Stimulated activated CD4-positive, alpha-beta T cell treated with anti-CD3 and anti-CD28 coated beads, Interleukin-15, amount 100 ng/mL, for 1 hour (primary cell): ENCODE measurements at regions not wholly inside any gene's neighbourhood (a gene's known extent, or its start where the extent isn't known, plus 50 kb on each side); places are given as distances from the start of the nearest gene placed in this dataset.
"Not testable (repeated sequence)": the region's sequence is repeated elsewhere in the genome, so short reads cannot be mapped to it uniquely, and the experiment has no call there.

ENCODE experiments used
- DNase-seq, 2 donors: peaks; one replicate each; pipeline ENCODE4 v3.0.0-alpha.2; 2020; ENCODE audit warnings: low read depth in 1 of 2, low spot score in 1 of 2

- DNase-seq, result no peak
These were observed 1677.7 kb downstream of the SUCLG1 start for GRCh38 chr2:82781176-82781915.

DNA sequence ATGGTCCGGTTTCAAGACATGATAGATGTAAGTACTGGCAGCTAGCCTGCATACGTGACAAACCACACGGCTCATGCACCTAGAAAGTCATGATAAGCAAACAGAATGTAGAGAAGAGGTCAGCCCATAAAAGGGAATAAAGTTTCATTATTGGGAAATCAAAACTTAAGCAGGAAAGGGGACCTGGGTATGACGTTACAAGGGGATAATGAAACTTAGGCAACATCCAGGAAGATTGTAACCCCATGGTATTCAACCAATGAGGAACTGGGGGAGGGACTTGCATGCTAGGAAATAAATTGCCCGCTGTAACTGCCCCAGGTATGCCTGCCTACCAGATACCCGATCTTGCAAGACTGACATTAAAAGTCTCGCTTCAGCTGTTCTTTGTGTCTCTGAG, 1679.0 kb downstream of the SUCLG1 start:
- no peak for DNase-seq

DNA sequence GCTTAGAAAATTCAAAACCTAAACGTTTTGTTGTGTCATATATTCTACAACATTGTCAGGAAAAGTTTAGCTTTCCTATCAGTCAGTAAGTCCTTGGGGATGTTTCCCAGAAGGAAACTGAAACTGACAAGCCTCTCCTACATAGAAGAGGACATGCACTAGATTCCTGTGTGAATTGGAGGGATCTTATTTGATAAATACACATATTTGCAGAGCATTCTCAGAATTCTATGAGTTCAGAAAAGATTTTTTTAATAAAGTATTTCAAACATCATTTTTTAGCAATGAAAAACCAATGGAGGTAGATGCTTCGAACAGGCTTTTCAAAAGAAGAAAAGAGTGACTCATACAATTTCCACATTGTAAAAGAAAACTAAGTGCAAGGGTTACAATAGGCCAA, 1706.7 kb downstream of the SUCLG1 start:
- DNase-seq, result no peak

DNA sequence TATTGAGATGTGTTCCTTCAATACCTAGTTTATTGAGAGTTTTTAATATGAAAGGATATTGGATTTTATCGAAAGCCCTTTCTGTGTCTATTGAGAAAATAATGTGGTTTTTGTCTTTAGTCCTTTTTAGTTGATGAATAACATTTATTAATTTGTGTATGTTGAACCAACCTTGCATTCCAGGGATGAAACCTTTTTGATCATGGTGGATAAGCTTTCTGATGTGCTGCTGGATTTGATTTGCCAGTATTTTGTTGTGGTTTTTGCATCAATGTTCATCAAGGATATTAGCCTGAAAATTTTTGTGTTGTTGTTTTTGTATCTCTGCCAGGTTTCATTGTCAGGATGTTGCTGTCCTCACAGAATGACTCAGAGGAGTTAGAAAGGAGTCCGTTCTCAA, 1710.4 kb downstream of the SUCLG1 start:
- DNase-seq, result no peak

GRCh38 chr2:82740527-82740926, 1718.6 kb downstream of the SUCLG1 start:
- no peak for DNase-seq

DNA sequence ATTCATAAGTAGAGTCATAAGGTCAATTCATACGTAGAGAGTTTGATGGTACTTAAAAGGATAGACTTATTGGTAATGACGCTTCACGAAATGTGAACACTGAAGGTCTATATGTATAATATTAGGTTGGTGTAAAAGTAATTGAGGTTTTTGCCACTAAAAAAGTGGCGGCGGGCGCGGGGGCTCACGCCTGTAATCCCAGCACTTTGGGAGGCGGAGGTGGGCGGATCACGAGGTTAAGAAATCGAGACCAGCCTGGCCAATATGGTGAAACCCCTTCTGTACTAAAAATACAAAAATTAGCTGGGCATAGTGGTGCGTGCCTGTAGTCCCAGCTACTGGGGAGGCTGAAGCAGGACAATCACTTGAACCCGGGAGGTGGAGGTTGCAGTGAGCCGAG, 1721.1 kb downstream of the SUCLG1 start:
- not testable (repeated sequence) for DNase-seq

DNA sequence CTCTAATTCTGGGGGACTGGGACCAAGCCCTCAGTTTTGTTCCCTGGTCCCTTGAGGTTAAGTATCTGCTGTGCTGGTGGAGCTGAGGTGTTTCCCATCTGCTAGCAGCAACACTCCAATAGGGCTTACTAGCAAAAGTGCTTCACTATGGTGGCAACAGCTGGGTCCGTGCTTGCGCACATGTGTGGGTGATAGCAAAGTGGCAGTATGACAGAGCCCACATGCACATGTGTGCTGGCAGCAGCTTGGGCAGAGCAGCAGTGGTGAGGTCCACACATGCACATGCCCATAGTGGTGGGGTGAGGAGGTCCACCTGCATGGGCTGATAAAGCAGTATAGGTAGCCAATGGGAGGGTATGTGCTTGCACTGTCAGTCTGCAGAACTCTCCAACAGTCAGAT, 1723.7 kb downstream of the SUCLG1 start:
- no peak for DNase-seq

GRCh38 chr2:82731824-82732223, 1727.3 kb downstream of the SUCLG1 start:
- no peak for DNase-seq

DNA sequence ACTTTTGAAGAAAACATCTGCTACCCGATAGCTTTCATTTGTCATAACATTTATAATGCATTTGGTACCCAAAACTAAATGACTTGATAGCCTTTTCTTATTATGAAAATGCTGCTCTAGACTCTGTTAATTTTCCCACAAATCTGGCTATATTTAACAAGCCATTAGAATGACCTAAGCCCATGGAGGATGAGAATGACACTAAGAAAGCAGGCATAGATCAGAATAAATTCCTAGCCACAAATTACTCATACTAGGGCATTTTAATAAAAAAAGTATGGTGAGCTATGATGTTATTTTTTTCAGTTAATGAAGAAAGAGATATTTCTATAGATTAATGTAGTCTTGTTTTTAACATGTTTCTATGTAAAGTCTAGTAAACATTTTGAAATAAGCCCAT, 1728.3 kb downstream of the SUCLG1 start:
- DNase-seq, result no peak

GRCh38 chr2:82728090-82728489, 1731.0 kb downstream of the SUCLG1 start:
- no peak for DNase-seq

- DNase-seq, result no peak
These were observed 1750.4 kb downstream of the SUCLG1 start for GRCh38 chr2:82708681-82709080.

GRCh38 chr2:82697231-82697630, 1761.8 kb downstream of the SUCLG1 start:
- no peak for DNase-seq

- DNase-seq, result no peak
These were observed 1764.6 kb downstream of the SUCLG1 start for GRCh38 chr2:82694431-82694830.

DNA sequence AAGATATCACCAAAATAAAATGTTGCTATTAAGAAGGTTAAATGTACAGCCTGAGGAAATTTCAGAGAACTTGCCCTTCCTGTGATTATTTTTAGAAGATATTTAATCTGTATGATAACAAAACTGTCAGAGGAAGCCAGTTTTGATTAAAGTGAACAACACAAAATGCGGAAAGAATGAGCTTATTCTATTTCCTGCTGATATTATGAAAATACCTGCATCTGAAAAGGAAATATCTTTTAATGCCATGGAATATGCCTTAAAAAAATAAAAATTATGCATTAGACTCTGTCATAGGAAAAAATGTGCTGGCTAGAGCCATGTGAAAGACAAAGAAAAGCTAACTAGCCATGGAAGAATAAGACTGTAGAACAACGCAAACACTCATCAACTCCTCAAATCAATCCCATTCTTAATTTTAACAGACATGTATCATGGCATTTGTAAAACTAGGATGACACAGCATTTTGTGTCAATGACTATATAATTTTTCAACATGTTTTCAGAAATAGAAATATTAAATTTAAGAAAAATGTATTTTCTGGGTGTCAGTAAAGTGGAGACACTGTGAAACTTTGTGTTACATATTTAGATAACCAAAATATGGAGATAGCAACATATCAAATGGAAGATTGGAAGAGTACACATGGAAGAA, 1768.2 kb downstream of the SUCLG1 start:
- no peak for DNase-seq

DNA sequence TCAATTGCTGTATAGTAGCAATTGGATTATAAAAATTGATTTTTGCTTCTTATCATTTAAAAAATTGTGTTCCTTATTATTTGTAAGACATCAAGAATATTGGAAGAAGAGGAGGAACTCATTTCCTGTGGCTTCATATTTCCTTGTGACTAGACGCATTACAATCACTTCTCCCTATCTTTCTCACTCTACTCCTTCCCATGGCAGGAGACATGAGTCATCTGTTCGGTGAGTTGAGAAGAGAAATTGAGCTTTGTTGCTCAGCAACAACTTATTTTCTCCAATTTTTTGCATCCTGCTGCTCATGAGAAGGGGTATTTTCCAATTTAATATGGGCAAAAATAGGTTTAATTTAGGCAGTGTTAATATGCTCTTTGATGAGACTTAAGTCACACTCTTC, 1783.9 kb downstream of the SUCLG1 start:
- DNase-seq, result no peak

DNA sequence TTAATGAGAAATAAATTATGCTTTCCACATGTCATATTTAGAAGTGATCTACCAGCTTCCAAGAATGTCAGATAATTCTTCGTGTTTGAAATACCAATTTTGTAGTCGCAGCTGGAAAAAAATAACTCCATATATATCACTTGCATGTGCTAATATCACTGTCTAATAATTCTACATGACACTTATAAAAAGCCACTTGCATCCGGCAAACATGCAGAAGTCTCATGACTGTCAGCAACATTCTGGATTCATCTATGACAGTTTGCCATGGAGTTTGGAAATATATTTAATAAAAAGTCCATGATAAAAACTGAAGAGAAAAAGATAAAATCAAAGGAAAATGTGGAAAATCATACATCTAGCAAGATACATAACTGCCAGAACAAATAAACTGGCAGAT, 1784.4 kb downstream of the SUCLG1 start:
- no peak for DNase-seq

GRCh38 chr2:82667491-82667890, 1791.6 kb downstream of the SUCLG1 start:
- no peak for DNase-seq

DNA sequence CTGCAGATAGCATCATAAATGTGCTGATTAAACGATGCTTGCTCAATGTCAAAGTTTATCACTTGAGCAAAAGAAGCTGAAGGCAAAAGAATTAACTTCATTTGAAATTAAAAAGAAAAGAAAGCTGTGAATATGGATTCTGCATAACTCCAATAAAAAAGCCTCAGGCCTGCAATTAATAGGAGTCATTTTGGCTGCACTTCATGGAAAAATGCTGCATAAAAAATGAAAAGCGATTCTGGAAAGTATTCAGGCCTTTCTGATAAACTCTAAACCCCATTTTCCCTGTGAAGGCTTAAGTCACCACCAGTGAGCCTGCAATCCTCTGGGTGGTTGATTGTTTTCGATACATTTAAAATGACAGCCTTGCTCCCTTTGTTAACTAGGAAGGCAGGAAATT, 1793.4 kb downstream of the SUCLG1 start:
- no peak for DNase-seq

DNA sequence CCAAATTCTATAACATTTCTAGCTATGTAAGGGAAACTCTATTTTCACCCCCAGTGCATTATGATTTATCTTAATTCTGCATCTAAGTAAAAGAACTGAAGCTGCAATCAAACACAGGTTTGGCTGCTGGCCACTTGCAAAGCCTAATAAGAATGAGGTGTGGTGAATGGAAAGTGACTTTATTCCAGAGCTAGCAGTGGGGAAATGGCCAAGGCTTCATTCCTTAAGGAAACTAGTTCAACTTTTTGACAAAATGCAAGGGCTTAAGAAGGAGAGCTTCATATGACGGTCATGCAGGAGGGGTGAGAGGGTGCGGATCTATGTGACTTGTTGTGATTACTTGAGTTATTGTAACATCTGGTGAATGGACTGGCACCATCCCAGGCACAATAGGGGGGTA, 1802.0 kb downstream of the SUCLG1 start:
- DNase-seq, result no peak

GRCh38 chr2:82656420-82656819, 1802.7 kb downstream of the SUCLG1 start:
- no peak for DNase-seq

DNA sequence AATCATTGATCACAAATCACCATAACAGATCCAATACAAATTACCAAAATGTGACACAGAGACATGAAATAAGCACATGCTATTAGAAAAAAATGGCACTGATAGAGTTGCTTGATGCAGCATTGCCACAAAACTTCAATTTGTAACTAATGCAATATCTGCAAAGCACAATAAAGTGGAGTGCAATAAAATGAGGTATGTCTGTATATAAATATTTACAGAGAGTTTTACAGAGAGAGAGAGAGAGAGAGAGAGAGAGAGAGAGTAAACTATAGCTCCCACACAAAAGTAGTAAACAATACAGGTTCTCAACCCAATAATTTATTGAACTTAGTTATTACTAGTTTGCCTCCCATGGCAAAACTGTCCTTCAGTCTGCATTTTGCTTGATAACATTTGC, 1807.0 kb downstream of the SUCLG1 start:
- DNase-seq, result no peak

GRCh38 chr2:82650038-82650437, 1809.0 kb downstream of the SUCLG1 start:
- no peak for DNase-seq

DNA sequence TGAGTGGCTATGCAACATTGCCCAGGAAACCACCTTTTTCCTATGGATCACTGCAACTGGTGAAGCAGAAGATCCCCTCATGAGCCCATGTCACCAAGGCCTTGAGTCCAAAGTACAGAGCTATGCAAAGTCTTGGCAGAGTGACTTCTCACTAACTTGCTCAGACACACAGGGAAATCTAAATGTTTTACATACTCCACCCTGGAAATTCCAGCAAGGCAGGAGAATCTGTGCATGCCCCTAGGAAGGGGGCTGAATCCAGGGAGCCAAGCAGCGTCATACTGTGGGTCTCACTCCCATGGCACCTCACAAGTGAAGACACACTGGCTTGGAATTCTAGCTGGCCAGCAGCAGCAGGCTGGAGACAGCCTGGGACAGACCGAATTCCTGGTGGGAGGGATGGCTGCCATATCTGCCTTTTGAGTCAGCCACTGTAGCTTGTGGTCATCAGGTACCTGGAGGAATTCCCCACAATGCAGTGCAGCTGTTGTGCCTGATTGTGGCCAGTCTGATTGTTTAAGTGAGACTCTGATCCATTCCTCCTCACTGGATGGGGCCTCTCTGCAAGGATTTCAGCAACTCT, 1817.4 kb downstream of the SUCLG1 start:
- no peak for DNase-seq
